Spleen (tissue), 7 donors: ENCODE measurements at regions not wholly inside any gene's neighbourhood (a gene's known extent, or its start where the extent isn't known, plus 50 kb on each side); places are given as distances from the start of the nearest gene placed in this dataset.

Source experiments
- POLR2AphosphoS5 ChIP-seq, 3 donors: sonication (generic); formaldehyde crosslinking; IDR thresholded peaks; one replicate each; pipeline ENCODE4 v1.5.1; 2017; ENCODE audit warnings: antibody characterized with exemption in 3 of 3
- TF ChIP-seq, protein P1 (sequence below), 11 experiments: fragments of 200-600 bp in 7 of 11; fragments of 450-650 bp in 4 of 11; sonication (generic) in 4 of 11; IDR thresholded peaks in 8 of 11; conservative IDR thresholded peaks in 3 of 11; 1 replicate in 7 of 11; 2 replicates in 4 of 11; pipeline versions ENCODE4 v1.4.0 to v1.8.0; 2016 to 2021; ENCODE audit warnings: antibody characterized with exemption in 11 of 11, inconsistent platforms in 4 of 11, mild to moderate bottlenecking in 1 of 11
- donor health status: DM: no; HTN: no; CAD: no; lungs with moderate emphysema.
- donor health status: DM: no; HTN: no; CAD: no.
- donor health status: DM: no; HTN: no; CAD: no.

DNA sequence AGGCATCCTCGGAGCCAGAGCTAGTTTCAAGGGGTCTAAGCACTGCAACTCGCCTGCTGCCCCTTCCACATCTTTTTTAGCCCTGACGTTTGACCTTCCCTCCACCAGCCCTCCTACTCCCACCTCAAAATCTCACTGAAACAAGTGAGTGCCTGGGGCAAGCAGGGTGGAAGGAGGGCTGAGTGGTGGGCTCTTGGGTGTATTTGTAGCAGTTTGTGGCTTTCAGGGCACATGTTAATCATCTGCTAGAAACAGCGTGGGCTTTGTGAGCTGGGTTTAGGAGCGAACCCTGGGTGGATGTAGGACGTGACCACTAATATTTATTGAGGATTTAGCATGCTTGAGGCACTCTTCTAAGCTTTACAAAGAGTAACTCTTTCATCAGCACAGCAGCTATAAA is 390.3 kb downstream of the GRIN2B start:
- no peak for TF ChIP-seq POLR2AphosphoS5 (IDR thresholded peaks at IDR 0.05)
- TF ChIP-seq, protein P1, sequence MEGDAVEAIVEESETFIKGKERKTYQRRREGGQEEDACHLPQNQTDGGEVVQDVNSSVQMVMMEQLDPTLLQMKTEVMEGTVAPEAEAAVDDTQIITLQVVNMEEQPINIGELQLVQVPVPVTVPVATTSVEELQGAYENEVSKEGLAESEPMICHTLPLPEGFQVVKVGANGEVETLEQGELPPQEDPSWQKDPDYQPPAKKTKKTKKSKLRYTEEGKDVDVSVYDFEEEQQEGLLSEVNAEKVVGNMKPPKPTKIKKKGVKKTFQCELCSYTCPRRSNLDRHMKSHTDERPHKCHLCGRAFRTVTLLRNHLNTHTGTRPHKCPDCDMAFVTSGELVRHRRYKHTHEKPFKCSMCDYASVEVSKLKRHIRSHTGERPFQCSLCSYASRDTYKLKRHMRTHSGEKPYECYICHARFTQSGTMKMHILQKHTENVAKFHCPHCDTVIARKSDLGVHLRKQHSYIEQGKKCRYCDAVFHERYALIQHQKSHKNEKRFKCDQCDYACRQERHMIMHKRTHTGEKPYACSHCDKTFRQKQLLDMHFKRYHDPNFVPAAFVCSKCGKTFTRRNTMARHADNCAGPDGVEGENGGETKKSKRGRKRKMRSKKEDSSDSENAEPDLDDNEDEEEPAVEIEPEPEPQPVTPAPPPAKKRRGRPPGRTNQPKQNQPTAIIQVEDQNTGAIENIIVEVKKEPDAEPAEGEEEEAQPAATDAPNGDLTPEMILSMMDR (IDR thresholded peaks at IDR 0.05 in 8 of 11, conservative IDR thresholded peaks at IDR 0.05 in 3 of 11) = no peak
